HG03159 (cell line): ENCODE measurements at regions not wholly inside any gene's neighbourhood (a gene's known extent, or its start where the extent isn't known, plus 50 kb on each side); places are given as distances from the start of the nearest gene placed in this dataset.
"Not testable (repeated sequence)": the region's sequence is repeated elsewhere in the genome, so short reads cannot be mapped to it uniquely, and the experiment has no call there.

Experiments used
- ATAC-seq: cut with Tn5 transposase; IDR thresholded peaks from one replicate; pipeline ENCODE4 v1.9.1; 2021; ENCODE audit warnings: mild to moderate bottlenecking, moderate library complexity; ENCODE audit not compliant: unreplicated experiment

GRCh38 chr4:134636338-134637051 is 434.9 kb upstream of the PABPC4L start:
- ATAC-seq: no peak

DNA sequence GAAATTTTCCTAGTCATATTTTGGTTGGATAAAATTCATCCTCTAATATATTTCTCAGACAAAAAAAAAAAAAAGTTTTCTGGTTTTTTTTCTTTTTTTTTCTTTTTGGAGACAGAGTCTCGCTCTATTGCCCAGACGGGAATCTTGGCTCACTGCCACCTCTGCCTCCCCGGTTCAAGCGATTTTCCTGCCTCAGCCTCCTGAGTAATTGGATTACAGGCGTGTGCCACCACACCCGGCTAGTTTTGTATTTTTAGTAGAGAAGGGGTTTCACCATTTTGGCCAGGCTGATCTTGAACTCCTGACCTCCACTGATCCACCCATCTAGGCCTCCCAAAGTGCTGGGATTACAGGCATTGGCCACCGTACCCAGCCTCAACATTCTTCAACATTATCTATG is 432.7 kb upstream of the PABPC4L start:
- ATAC-seq: no peak

GRCh38 chr4:134632056-134632455 is 430.5 kb upstream of the PABPC4L start:
- no peak for ATAC-seq

- ATAC-seq: no peak
These were observed 426.5 kb upstream of the PABPC4L start for GRCh38 chr4:134628066-134628465.

GRCh38 chr4:134627366-134627765 is 425.8 kb upstream of the PABPC4L start:
- ATAC-seq: no peak

DNA sequence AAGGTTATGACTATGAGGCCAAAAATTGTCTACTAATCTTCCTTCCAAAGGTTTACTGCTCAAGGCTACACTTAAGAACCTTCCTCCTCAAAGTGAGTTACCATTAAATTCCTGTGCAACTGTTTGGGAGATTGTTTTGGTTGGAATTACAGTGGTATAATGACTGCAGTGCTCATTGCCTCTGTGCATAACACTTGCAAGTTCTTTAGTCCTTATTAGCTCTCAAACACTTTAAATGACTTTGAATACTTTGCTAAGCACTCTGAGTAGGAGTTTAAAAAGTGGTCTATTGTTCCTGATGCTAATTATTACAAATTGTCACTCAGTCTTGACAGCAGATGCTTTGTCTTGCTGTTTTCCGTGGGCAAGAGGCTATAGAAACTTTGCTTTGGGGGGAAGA is 422.8 kb upstream of the PABPC4L start:
- ATAC-seq: no peak

DNA sequence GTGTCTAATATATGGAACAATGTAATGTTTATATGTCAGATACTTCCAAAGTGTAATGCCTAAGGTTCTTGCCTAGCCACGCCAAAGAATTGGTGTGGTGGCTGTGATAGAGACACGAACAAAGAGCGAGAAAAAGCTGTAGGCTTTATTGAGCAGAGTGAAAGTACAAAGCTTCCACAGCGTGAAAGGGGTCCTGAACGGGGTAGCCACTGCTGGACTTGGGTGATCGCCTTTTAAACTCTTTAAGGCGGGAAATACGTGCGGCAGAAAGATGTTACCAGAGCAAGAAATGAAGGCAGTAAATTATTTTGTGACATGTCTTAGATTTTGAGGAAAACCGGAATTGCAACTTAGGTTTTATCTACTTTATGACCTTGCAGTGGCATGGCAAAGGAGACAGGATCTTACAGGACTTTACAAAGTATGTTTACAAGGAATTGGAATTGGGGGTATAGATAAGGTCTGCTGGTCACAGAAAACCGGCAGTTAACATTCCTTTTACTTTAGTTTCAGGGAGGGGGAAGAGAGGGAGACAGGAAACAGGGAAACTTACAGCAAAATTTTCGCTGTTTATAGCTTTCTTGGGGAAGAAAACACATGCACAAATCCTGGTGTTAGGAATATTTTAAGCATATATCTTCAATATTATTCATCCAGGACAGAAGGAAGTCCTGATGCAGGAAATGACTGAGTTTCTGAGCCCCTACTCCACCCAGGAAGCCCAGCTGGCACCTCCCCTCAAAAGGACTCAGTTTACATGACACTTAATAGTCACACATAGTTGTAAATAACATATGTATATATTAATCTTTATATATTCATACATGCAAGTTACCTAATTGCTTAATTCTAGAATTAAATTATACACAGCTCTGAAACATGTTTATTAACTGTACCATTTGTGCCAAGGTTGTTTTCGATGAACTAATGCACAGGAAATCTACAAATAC is 421.3 kb upstream of the PABPC4L start:
- not testable (repeated sequence) for ATAC-seq

DNA sequence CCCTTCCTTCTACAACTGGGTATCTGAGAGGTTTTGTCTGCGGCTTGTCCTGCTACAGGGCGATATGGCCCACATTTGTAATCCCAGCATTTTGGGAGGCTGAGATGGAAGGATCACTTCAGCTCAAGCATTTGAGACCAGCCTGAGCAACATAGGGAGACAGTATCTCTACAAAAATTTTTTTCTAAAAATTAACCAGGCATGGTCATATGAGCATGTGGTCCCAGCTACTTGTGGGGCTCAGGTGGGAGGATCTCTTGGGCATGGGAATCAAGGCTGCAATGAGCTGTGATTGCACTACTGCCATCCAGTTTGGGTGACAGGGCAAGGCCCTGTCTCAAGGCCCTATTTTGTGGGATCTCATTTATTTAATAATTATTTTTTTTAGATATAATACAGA is 420.6 kb upstream of the PABPC4L start:
- no peak for ATAC-seq

GRCh38 chr4:134621715-134622114 is 420.1 kb upstream of the PABPC4L start:
- not testable (repeated sequence) for ATAC-seq

- ATAC-seq: no peak
These were observed 409.4 kb upstream of the PABPC4L start for GRCh38 chr4:134610956-134611355.

- no peak for ATAC-seq
These were observed 408.6 kb upstream of the PABPC4L start for GRCh38 chr4:134610172-134610571.

DNA sequence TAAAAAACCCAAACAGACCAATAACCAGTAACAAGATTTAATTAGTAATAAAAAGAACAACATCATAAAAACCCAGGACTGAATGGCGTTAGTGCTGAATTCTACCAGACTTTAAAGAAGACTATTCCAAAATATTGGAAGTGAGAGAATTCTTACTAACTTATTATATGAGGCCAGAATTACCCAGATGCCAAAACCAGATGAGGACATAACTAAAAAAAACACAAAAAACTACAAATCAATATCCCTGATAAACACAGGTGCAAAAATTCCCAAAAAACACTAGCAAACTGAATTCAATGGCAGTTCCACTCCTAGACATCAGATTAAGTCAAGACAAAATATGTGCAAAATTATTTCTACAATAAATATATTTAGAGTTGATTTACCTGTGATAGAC is 400.1 kb upstream of the PABPC4L start:
- no peak for ATAC-seq

GRCh38 chr4:134591326-134591725 is 389.7 kb upstream of the PABPC4L start:
- ATAC-seq: no peak

DNA sequence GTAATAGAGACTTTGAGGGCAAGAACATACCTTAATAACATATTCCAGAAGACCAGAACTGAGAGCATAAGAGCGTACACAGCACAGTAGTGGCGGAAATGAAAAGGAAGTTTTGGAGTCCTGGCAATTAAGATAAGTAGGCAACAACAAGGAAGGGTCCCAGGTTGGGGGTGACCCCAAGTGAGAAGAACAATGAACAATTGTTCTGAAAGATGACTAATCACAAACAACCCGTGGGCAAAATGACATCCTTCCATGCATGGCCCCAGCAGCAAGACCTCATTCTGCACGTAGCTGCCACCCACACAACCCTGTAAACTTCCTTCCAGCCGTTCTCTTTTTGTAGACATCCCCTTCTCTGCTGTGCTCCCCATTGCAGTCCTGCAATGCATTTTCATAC is 384.4 kb upstream of the PABPC4L start:
- no peak for ATAC-seq

GRCh38 chr4:134567461-134567860 is 365.9 kb upstream of the PABPC4L start:
- no peak for ATAC-seq

DNA sequence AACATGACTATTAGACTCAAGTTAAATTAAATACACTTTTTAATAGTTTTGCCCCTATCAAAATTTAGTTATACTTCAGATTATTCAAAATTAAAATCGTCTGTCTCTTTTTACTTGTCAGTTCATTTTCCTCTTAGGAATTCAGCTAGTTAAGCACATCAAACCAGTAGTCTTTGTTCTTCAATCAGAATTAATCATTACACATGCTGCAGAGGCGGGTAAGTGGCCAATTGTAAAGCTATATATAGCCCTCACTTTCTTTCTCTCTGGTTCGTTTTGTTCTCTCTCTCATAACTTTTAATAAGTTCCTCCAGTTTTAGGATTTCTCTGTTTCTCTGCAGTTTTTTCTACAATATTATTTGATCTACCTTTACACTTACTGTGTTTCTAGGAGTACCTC is 359.1 kb upstream of the PABPC4L start:
- ATAC-seq: no peak

GRCh38 chr4:134552063-134552462 is 350.5 kb upstream of the PABPC4L start:
- no peak for ATAC-seq

DNA sequence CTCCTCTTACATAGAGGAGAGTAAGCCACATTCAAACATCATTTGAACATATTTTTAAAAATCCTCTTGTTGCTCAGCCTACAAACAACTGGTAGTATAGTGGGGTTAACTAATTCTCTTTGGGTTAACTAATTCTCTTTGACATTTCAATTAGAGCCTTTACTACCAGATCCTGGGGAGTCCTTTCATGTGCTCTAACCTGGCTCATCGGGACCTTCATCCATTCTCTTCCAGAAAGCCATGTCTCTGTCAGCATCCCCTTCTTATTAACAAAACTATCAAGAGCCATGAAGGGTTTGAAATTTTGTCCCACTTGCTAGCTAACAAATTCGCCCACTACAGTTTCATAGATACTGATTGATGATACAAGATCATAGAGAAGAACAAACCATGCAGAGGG is 349.8 kb upstream of the PABPC4L start:
- ATAC-seq: no peak

GRCh38 chr4:134548052-134548628 is 346.6 kb upstream of the PABPC4L start:
- no peak for ATAC-seq

DNA sequence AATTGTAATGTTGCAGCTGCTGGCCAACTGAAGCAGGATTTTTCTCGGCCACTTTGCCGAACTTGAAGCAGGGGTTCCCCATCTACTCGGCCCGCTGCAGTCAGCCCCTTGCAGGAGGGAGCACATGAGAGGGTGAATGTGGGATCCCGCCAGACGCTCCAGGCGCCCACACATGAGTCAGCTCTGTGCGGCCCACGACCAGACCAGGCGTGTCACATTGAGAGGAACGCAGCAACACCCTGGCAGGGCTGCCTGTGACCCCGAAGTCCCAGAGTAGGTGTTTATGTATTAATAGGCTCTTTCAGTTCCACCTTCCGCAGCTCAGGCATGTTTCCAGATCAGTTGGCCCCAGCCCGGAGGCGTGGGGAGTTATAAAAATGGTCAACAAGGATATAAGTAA is 344.7 kb upstream of the PABPC4L start:
- ATAC-seq: no peak

DNA sequence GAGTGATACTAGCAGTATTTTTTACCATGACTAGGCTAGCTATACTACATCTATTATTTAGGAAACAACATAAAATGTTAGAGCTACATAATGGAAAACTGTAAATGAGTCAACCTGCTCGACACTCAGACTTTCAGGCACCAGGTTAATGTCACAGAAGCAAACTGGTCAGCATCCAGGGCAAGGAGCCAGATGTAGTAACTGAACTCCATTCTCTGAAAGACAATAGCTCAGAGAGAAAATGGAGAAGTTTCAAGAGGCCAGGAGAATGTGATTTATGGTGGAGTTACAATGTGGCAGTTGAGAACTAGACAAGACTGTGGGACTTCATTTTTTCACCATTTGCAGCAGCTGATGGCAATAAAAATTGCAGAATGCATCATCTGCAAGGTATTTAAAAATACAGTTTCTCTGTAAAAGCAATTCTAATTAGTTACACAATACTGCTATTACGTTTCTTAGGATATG is 342.7 kb upstream of the PABPC4L start:
- ATAC-seq: no peak

- ATAC-seq: no peak
These were observed 339.0 kb upstream of the PABPC4L start for GRCh38 chr4:134540588-134540987.
